Urothelium cell line (cell line): ENCODE measurements at regions not wholly inside any gene's neighbourhood (a gene's known extent, or its start where the extent isn't known, plus 50 kb on each side); places are given as distances from the start of the nearest gene placed in this dataset.

Experiments used
- DNase-seq: peaks from one replicate; pipeline ENCODE4 v3.0.0; 2011; ENCODE audit warnings: low spot score, mixed read lengths
- FAIRE-seq: peaks from 2 replicates; lab custom pipeline; 2011; peaks lifted over from hg19 to GRCh38; lab: Jason Lieb, UNC

DNA sequence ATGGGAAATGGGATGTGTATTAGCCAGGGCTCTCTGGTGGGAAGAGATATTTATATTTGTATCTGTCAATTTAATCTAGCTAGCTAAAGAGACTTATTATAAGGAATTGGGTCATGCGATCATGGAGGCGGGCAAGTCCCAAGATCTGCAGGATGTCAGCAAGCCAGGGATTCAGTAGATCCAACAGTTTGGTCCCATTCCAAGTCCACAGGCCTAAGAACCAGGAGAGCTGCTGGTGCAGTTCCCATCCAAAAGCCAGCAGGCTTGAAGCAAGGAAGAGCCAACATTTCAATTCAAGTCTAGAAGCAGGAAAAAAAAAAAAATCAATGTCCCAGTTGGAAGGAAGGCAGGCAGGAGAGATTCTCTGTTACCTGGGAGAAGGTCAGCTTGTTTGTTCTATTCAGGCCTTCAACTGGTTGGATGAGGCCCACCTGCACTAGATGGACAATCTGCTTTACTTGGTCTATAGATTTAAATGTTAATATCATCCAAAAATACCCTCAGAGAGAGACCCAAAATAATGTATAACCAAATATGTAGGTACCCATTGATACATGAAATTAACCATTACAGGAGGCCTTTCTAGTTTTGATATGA, 60.7 kb upstream of the BCAT1 start:
- FAIRE-seq (no peak), DNase-seq (no peak)

DNA sequence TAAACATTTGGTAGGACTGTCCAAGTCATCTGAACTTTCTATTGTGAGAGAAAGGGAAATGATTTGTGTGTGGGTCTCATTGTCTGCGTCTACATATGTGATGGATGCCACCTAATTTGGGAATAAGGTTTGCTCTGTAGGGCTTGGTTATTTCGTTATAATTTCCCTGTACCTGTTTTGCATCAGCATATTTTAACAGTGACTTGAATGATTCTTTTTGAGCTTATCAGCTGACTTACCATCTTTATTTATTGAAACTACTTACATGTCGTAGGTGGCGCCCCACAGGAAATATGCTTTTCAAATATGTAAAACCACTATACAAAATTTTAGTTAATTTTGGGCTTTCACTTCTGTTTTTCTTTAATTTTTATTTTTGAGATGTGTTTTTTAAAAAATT, 56.5 kb upstream of the BCAT1 start:
- no peak for FAIRE-seq

DNA sequence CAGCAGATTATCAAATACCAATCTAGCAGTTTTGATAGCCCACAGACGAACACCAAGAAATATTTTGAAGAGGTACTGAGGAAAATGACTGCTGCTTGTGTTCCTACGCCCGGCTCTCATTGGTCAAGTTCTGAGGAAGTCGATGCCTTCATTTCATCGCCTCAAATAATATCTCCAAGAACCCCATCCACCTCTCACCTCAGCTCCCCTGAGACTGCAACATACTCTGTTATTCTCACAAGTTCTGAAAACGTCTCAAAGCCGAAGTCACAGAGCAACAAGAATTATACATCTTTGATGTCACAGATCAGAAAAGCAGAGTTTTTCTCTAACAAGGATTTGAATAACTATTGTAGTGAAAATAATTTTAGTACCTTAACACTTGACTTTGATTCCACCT, 55.5 kb upstream of the BCAT1 start:
- no peak for FAIRE-seq
- DNase-seq: no peak

More for the DNA sequence above, 56.5 kb upstream of the BCAT1 start:
- DNase-seq: no peak

GRCh38 chr12:25001311-25001710, 52.4 kb upstream of the BCAT1 start:
- DNase-seq (no peak), FAIRE-seq (no peak)
